ENCODE measurements at regions not wholly inside any gene's neighbourhood (a gene's known extent, or its start where the extent isn't known, plus 50 kb on each side); places are given as distances from the start of the nearest gene placed in this dataset.
A peak's percentile ranks its signal among the peaks of the same experiment; 100 is the strongest.
"Not testable (repeated sequence)": the region's sequence is repeated elsewhere in the genome, so short reads cannot be mapped to it uniquely, and the experiment has no call there.

GRCh38 chr1:157407917-157408525 lies 144.3 kb downstream of the FCRL5 start:
- DNase-seq: no peak

GRCh38 chr1:157407367-157407766 lies 144.9 kb downstream of the FCRL5 start:
- no peak for DNase-seq

GRCh38 chr1:157405662-157406061 lies 146.7 kb downstream of the FCRL5 start:
- DNase-seq: no peak

GRCh38 chr1:157404614-157405013 lies 147.7 kb downstream of the FCRL5 start:
- no peak for DNase-seq

GRCh38 chr1:157404063-157404501 lies 148.2 kb downstream of the FCRL5 start:
- DNase-seq: no peak

- DNase-seq: no peak
These were observed 148.7 kb downstream of the FCRL5 start for GRCh38 chr1:157403608-157404007.

GRCh38 chr1:157403203-157403602 lies 149.1 kb downstream of the FCRL5 start:
- DNase-seq: no peak

- no peak for DNase-seq
These were observed 151.5 kb downstream of the FCRL5 start for GRCh38 chr1:157400766-157401165.

GRCh38 chr1:157399984-157400382 lies 152.3 kb downstream of the FCRL5 start:
- DNase-seq: peak; percentile 12

- DNase-seq: no peak
These were observed 152.9 kb downstream of the FCRL5 start for GRCh38 chr1:157399343-157399983.

- no peak for DNase-seq
These were observed 161.7 kb downstream of the FCRL5 start for GRCh38 chr1:157390651-157391050.

GRCh38 chr1:157388057-157388456 lies 164.3 kb downstream of the FCRL5 start:
- no peak for DNase-seq

GRCh38 chr1:157384258-157384657 lies 168.1 kb downstream of the FCRL5 start:
- DNase-seq: no peak

GRCh38 chr1:157382351-157382750 lies 170.0 kb downstream of the FCRL5 start:
- DNase-seq: no peak

GRCh38 chr1:157380523-157380922 lies 171.8 kb downstream of the FCRL5 start:
- no peak for DNase-seq

- DNase-seq: peak; percentile 37
These were observed 175.0 kb downstream of the FCRL5 start for GRCh38 chr1:157377280-157377713.

- no peak for DNase-seq
These were observed 175.6 kb downstream of the FCRL5 start for GRCh38 chr1:157376681-157377080.

GRCh38 chr1:157372311-157372710 lies 180.0 kb downstream of the FCRL5 start:
- not testable (repeated sequence) for DNase-seq

- DNase-seq: no peak
These were observed 180.5 kb downstream of the FCRL5 start for GRCh38 chr1:157371826-157372225.

GRCh38 chr1:157371221-157371620 lies 181.1 kb downstream of the FCRL5 start:
- DNase-seq: no peak

GRCh38 chr1:157370698-157371097 lies 181.6 kb downstream of the FCRL5 start:
- no peak for DNase-seq

GRCh38 chr1:157369808-157370521 lies 182.3 kb downstream of the FCRL5 start:
- peak; percentile 58 for DNase-seq

GRCh38 chr1:157368941-157369340 lies 183.4 kb downstream of the FCRL5 start:
- DNase-seq: not testable (repeated sequence)

GRCh38 chr1:157368363-157368762 lies 184.0 kb downstream of the FCRL5 start:
- no peak for DNase-seq
